C4-2B (cell line): ENCODE measurements at regions not wholly inside any gene's neighbourhood (a gene's known extent, or its start where the extent isn't known, plus 50 kb on each side); places are given as distances from the start of the nearest gene placed in this dataset.

Experiments
- ZFX ChIP-seq: fragments of 450-650 bp; IDR thresholded peaks from 2 replicates; pipeline ENCODE4 v1.6.1; 2017
- TF ChIP-seq, protein P1 (sequence below): fragments of 450-650 bp; conservative IDR thresholded peaks from 2 replicates; pipeline ENCODE4 v1.5.1; 2017; ENCODE audit warnings: mild to moderate bottlenecking

DNA sequence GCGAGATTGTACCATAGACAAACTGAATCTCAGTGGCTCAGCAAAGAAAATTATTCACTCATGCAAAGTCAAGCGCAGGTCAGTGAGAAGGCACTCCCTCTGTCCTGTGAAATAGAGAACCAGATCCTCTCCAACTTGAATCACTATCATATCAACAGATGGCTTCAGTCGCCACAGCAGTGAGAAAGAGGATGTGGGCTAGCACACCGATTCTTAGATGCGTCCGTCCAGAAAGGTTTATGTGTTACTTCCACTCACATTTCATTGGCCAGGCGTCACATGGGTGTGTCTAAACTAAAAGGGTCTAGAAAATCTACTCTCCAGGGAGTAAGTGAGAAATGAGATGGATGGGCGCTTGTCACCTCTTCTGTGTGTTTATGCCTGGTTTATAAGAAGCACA, 141.6 kb upstream of the KBTBD8 start:
- TF ChIP-seq, protein P1, sequence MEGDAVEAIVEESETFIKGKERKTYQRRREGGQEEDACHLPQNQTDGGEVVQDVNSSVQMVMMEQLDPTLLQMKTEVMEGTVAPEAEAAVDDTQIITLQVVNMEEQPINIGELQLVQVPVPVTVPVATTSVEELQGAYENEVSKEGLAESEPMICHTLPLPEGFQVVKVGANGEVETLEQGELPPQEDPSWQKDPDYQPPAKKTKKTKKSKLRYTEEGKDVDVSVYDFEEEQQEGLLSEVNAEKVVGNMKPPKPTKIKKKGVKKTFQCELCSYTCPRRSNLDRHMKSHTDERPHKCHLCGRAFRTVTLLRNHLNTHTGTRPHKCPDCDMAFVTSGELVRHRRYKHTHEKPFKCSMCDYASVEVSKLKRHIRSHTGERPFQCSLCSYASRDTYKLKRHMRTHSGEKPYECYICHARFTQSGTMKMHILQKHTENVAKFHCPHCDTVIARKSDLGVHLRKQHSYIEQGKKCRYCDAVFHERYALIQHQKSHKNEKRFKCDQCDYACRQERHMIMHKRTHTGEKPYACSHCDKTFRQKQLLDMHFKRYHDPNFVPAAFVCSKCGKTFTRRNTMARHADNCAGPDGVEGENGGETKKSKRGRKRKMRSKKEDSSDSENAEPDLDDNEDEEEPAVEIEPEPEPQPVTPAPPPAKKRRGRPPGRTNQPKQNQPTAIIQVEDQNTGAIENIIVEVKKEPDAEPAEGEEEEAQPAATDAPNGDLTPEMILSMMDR, result no peak
- TF ChIP-seq ZFX, result no peak
